ENCODE measurements at regions not wholly inside any gene's neighbourhood (a gene's known extent, or its start where the extent isn't known, plus 50 kb on each side); places are given as distances from the start of the nearest gene placed in this dataset.

- Histone ChIP-seq H3K27ac (ENCODE audit: low read depth, low read length) (no peak overlapping the region), H3K27me3 (ENCODE audit: control insufficient read depth in 5 of 5, insufficient read depth in 4 of 5, low read length in 5 of 5) (no peaks in the 10 kb centered on the region), H3K4me1 (ENCODE audit: control insufficient read depth in 5 of 5, insufficient read depth in 5 of 5, low read length in 5 of 5) (no peaks in the 10 kb centered on the region), H3K9ac (ENCODE audit: low read length in 5 of 5) (no peak overlapping the region), H3K4me3 (ENCODE audit: low read depth in 1 of 5, low read length in 5 of 5) (no peak overlapping the region), H3K36me3 (ENCODE audit: control insufficient read depth in 5 of 5, insufficient read depth in 5 of 5, low read length in 5 of 5) (no peaks in the 10 kb centered on the region), H3K9me3 (ENCODE audit: control insufficient read depth in 5 of 5, low read length in 5 of 5) (peaks cover 0 to 3% (median 0%) of the 10 kb centered on the region in 5 donors)
Observed at GRCh38 chr20:40307997-40308396, 381.0 kb downstream of the MAFB start.

- H3K9ac ChIP-seq (ENCODE audit: low read length in 5 of 5) = no peak overlapping the region
- H3K4me1 ChIP-seq (ENCODE audit: control insufficient read depth in 5 of 5, insufficient read depth in 5 of 5, low read length in 5 of 5) = no peaks in the 10 kb centered on the region
- no peak overlapping the region for H3K27ac ChIP-seq (ENCODE audit: low read depth, low read length)
- no peaks in the 10 kb centered on the region for H3K27me3 ChIP-seq (ENCODE audit: control insufficient read depth in 5 of 5, insufficient read depth in 4 of 5, low read length in 5 of 5)
- H3K4me3 ChIP-seq (ENCODE audit: low read depth in 1 of 5, low read length in 5 of 5) = no peak overlapping the region
- H3K36me3 ChIP-seq (ENCODE audit: control insufficient read depth in 5 of 5, insufficient read depth in 5 of 5, low read length in 5 of 5) = no peaks in the 10 kb centered on the region
- peaks cover 0 to 3% (median 0%) of the 10 kb centered on the region in 5 donors for H3K9me3 ChIP-seq (ENCODE audit: control insufficient read depth in 5 of 5, low read length in 5 of 5)
Observed at GRCh38 chr20:40307268-40307667, 381.8 kb downstream of the MAFB start.

DNA sequence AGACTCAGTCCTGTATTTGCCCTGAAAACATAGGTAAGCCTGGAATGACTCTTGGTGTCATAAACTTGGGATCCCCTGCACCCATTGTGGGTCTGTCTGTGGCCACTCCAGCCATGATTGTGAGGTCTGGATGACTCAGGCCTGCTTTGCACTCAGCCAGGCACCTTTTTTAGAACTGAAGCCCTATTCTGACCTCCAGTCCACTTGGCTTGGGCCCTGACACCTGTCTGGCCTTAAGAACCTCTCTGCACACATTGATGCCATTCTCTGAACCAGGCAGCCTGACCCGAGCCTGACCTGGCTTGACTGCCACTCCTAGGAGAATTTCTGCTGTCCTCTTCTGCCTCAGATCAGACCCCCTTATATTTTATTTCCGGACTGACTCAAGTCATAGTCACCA, 383.7 kb downstream of the MAFB start:
- H3K9ac ChIP-seq (ENCODE audit: low read length in 5 of 5) = no peak overlapping the region
- no peaks in the 10 kb centered on the region for H3K4me1 ChIP-seq (ENCODE audit: control insufficient read depth in 5 of 5, insufficient read depth in 5 of 5, low read length in 5 of 5)
- no peak overlapping the region for H3K27ac ChIP-seq (ENCODE audit: low read depth, low read length)
- no peaks in the 10 kb centered on the region for H3K9me3 ChIP-seq (ENCODE audit: control insufficient read depth in 5 of 5, low read length in 5 of 5)
- H3K4me3 ChIP-seq (ENCODE audit: low read depth in 1 of 5, low read length in 5 of 5) = no peak overlapping the region
- no peaks in the 10 kb centered on the region for H3K36me3 ChIP-seq (ENCODE audit: control insufficient read depth in 5 of 5, insufficient read depth in 5 of 5, low read length in 5 of 5)
- no peaks in the 10 kb centered on the region for H3K27me3 ChIP-seq (ENCODE audit: control insufficient read depth in 5 of 5, insufficient read depth in 4 of 5, low read length in 5 of 5)

- no peaks in the 10 kb centered on the region for H3K9me3 ChIP-seq (ENCODE audit: control insufficient read depth in 5 of 5, low read length in 5 of 5)
- no peaks in the 10 kb centered on the region for H3K27me3 ChIP-seq (ENCODE audit: control insufficient read depth in 5 of 5, insufficient read depth in 4 of 5, low read length in 5 of 5)
- no peak overlapping the region for H3K9ac ChIP-seq (ENCODE audit: low read length in 5 of 5)
- H3K4me3 ChIP-seq (ENCODE audit: low read depth in 1 of 5, low read length in 5 of 5) = no peak overlapping the region
- H3K36me3 ChIP-seq (ENCODE audit: control insufficient read depth in 5 of 5, insufficient read depth in 5 of 5, low read length in 5 of 5) = no peaks in the 10 kb centered on the region
- no peak overlapping the region for H3K27ac ChIP-seq (ENCODE audit: low read depth, low read length)
- no peaks in the 10 kb centered on the region for H3K4me1 ChIP-seq (ENCODE audit: control insufficient read depth in 5 of 5, insufficient read depth in 5 of 5, low read length in 5 of 5)
Observed at GRCh38 chr20:40304119-40304613, 384.9 kb downstream of the MAFB start.

DNA sequence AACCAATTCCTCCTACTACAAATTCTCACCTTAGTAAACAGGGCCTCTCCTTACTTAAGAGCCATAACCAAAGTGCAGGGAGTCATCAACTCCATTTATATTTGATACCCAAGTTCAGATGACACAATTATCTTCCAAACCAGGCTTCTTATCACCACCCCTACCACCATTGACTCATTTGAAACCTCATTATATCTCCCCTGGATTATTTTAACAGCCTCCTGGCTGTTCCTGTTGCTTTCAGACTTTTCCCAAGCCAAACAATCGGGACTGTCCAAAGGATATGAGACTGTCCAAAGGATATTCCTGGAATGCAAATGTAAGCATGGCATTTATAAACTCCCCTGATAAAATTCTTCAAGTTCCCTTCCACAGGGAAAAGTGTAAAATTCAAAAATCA, 394.3 kb downstream of the MAFB start:
- Histone ChIP-seq H3K36me3 (ENCODE audit: control insufficient read depth in 5 of 5, insufficient read depth in 5 of 5, low read length in 5 of 5) (no peaks in the 10 kb centered on the region), H3K27me3 (ENCODE audit: control insufficient read depth in 5 of 5, insufficient read depth in 4 of 5, low read length in 5 of 5) (no peaks in the 10 kb centered on the region), H3K27ac (ENCODE audit: low read depth, low read length) (peak overlapping the region; percentile 68), H3K4me3 (ENCODE audit: low read depth in 1 of 5, low read length in 5 of 5) (no peak overlapping the region), H3K9me3 (ENCODE audit: control insufficient read depth in 5 of 5, low read length in 5 of 5) (no peaks in the 10 kb centered on the region), H3K4me1 (ENCODE audit: control insufficient read depth in 5 of 5, insufficient read depth in 5 of 5, low read length in 5 of 5) (peaks cover 4 to 25% (median 16%) of the 10 kb centered on the region in 5 donors), H3K9ac (ENCODE audit: low read length in 5 of 5) (no peak overlapping the region)

DNA sequence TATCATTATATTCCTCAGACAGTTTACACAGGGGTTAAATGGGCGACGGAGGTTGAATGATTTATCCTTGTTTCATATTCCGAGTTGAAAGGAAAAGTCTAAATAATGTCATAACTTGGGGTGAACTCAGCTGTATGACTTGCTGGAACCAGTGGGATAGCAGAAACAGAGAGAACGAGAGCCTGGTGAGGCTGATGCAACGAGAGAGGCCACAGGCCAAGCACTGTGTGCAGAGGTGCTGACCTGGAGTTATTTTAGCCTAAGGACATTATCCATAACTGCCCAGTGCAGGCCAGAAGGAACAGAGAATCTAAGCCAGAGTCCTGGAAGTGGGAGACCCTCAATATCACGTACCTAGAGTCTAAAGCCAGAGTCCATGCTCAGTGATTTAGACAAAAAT, 394.9 kb downstream of the MAFB start:
- Histone ChIP-seq H3K27me3 (ENCODE audit: control insufficient read depth in 5 of 5, insufficient read depth in 4 of 5, low read length in 5 of 5) (no peaks in the 10 kb centered on the region), H3K27ac (ENCODE audit: low read depth, low read length) (peak overlapping the region; percentile 68), H3K36me3 (ENCODE audit: control insufficient read depth in 5 of 5, insufficient read depth in 5 of 5, low read length in 5 of 5) (no peaks in the 10 kb centered on the region), H3K4me1 (ENCODE audit: control insufficient read depth in 5 of 5, insufficient read depth in 5 of 5, low read length in 5 of 5) (peaks cover 4 to 25% (median 16%) of the 10 kb centered on the region in 5 donors), H3K4me3 (ENCODE audit: low read depth in 1 of 5, low read length in 5 of 5) (no peak overlapping the region), H3K9me3 (ENCODE audit: control insufficient read depth in 5 of 5, low read length in 5 of 5) (no peaks in the 10 kb centered on the region), H3K9ac (ENCODE audit: low read length in 5 of 5) (peak overlapping the region in 1 of 5 donors; percentile 17)

- Histone ChIP-seq H3K27ac (ENCODE audit: low read depth, low read length) (peak overlapping the region; percentile 68), H3K4me3 (ENCODE audit: low read depth in 1 of 5, low read length in 5 of 5) (no peak overlapping the region)
Observed at GRCh38 chr20:40293740-40294139, 395.3 kb downstream of the MAFB start.

GRCh38 chr20:40291493-40292135, 397.4 kb downstream of the MAFB start:
- Histone ChIP-seq H3K9ac (ENCODE audit: low read length in 5 of 5) (no peak overlapping the region), H3K36me3 (ENCODE audit: control insufficient read depth in 5 of 5, insufficient read depth in 5 of 5, low read length in 5 of 5) (no peaks in the 10 kb centered on the region), H3K4me1 (ENCODE audit: control insufficient read depth in 5 of 5, insufficient read depth in 5 of 5, low read length in 5 of 5) (peaks cover 4 to 36% (median 23%) of the 10 kb centered on the region in 5 donors), H3K9me3 (ENCODE audit: control insufficient read depth in 5 of 5, low read length in 5 of 5) (no peaks in the 10 kb centered on the region), H3K4me3 (ENCODE audit: low read depth in 1 of 5, low read length in 5 of 5) (no peak overlapping the region), H3K27me3 (ENCODE audit: control insufficient read depth in 5 of 5, insufficient read depth in 4 of 5, low read length in 5 of 5) (no peaks in the 10 kb centered on the region), H3K27ac (ENCODE audit: low read depth, low read length) (no peak overlapping the region)

More at GRCh38 chr20:40293740-40294139, 395.3 kb downstream of the MAFB start:
- H3K9ac ChIP-seq (ENCODE audit: low read length in 5 of 5) = no peak overlapping the region
- H3K36me3 ChIP-seq (ENCODE audit: control insufficient read depth in 5 of 5, insufficient read depth in 5 of 5, low read length in 5 of 5) = no peaks in the 10 kb centered on the region
- H3K4me1 ChIP-seq (ENCODE audit: control insufficient read depth in 5 of 5, insufficient read depth in 5 of 5, low read length in 5 of 5) = peaks cover 4 to 25% (median 16%) of the 10 kb centered on the region in 5 donors
- H3K9me3 ChIP-seq (ENCODE audit: control insufficient read depth in 5 of 5, low read length in 5 of 5) = no peaks in the 10 kb centered on the region
- no peaks in the 10 kb centered on the region for H3K27me3 ChIP-seq (ENCODE audit: control insufficient read depth in 5 of 5, insufficient read depth in 4 of 5, low read length in 5 of 5)

DNA sequence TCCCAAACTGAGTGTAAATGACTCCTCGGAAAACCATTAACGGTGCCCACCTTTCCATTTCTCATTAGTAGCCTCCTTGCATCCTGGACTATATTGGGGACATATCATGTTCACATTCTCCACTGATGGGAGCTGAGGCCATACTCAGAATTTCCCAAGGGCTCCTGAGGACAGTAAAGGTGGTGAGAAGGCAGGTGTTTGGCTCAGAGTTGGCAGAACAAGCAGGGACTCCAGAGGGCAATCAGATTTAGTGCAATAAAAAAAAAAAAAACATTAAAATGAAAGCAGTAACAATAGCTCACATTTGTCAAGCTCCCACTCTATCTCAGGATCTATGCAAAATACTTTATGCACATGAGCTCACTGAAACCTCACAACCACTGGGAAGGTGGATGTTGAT, 401.4 kb downstream of the MAFB start:
- Histone ChIP-seq H3K4me3 (ENCODE audit: low read depth in 1 of 5, low read length in 5 of 5) (no peak overlapping the region), H3K9me3 (ENCODE audit: control insufficient read depth in 5 of 5, low read length in 5 of 5) (no peaks in the 10 kb centered on the region), H3K4me1 (ENCODE audit: control insufficient read depth in 5 of 5, insufficient read depth in 5 of 5, low read length in 5 of 5) (peaks cover 0 to 19% (median 9%) of the 10 kb centered on the region in 5 donors), H3K27ac (ENCODE audit: low read depth, low read length) (no peak overlapping the region), H3K36me3 (ENCODE audit: control insufficient read depth in 5 of 5, insufficient read depth in 5 of 5, low read length in 5 of 5) (no peaks in the 10 kb centered on the region), H3K9ac (ENCODE audit: low read length in 5 of 5) (no peak overlapping the region), H3K27me3 (ENCODE audit: control insufficient read depth in 5 of 5, insufficient read depth in 4 of 5, low read length in 5 of 5) (no peaks in the 10 kb centered on the region)

- H3K9me3 ChIP-seq (ENCODE audit: control insufficient read depth in 5 of 5, low read length in 5 of 5) = no peaks in the 10 kb centered on the region
- H3K36me3 ChIP-seq (ENCODE audit: control insufficient read depth in 5 of 5, insufficient read depth in 5 of 5, low read length in 5 of 5) = no peaks in the 10 kb centered on the region
- H3K27me3 ChIP-seq (ENCODE audit: control insufficient read depth in 5 of 5, insufficient read depth in 4 of 5, low read length in 5 of 5) = no peaks in the 10 kb centered on the region
- peaks cover 0 to 24% (median 9%) of the 10 kb centered on the region in 5 donors for H3K4me1 ChIP-seq (ENCODE audit: control insufficient read depth in 5 of 5, insufficient read depth in 5 of 5, low read length in 5 of 5)
- no peak overlapping the region for H3K9ac ChIP-seq (ENCODE audit: low read length in 5 of 5)
- no peak overlapping the region for H3K27ac ChIP-seq (ENCODE audit: low read depth, low read length)
- no peak overlapping the region for H3K4me3 ChIP-seq (ENCODE audit: low read depth in 1 of 5, low read length in 5 of 5)
Observed at GRCh38 chr20:40286975-40287531, 402.0 kb downstream of the MAFB start.

Measured in subcutaneous abdominal adipose tissue (tissue), 5 donors.